ENCODE measurements at regions not wholly inside any gene's neighbourhood (a gene's known extent, or its start where the extent isn't known, plus 50 kb on each side); places are given as distances from the start of the nearest gene placed in this dataset.

DNA sequence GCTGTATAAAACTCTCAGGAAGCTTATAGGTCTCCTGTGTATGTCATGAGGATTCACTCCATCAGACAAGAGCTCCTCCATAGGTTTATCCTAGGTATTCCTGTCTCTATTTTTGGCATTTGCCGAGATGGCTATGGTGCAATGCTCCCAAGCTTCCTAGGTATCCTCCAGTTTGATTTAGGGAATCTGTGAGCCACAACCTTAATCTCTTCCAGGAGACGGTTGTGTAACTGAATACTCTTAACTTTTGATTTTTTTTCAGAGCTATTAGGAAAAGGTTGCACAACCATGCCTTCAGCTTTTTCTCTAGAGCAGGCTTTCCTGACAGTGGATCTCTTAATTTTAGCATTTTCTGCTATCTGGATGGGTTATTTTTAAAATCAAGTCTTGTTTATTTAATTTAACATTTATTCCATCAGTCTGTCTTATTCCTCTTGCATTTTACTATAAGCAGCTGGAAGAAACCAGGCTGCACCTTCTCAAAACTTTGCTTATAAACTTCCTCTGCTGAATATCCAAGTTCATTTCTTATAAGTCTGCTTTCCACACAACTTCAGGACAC lies 69.4 kb upstream of the BACE2 start:
- no peak overlapping the region for H2AK5ac ChIP-seq (ENCODE audit: insufficient read length, low read length)
- H2BK12ac ChIP-seq (ENCODE audit: insufficient read length, low read depth, low read length), result no peak overlapping the region
- H3K23me2 ChIP-seq (ENCODE audit: insufficient read length, low read depth, low read length, poor library complexity, severe bottlenecking), result no peaks in the 10 kb centered on the region
- no peak overlapping the region for H3T11ph ChIP-seq (ENCODE audit: low read length)
- H3K4ac ChIP-seq (ENCODE audit: low read depth, low read length), result no peak overlapping the region
- no peak overlapping the region for H2BK15ac ChIP-seq (ENCODE audit: low read depth, low read length)
- peaks cover 0 to 7% (median 2%) of the 10 kb centered on the region in 3 experiments; a peak in 3 of 7 replicates for H3K36me3 Mint-ChIP-seq (ENCODE audit: insufficient read depth in 1 of 3, low read depth in 3 of 3)
- no peaks in the 10 kb centered on the region for H3K79me1 ChIP-seq (ENCODE audit: insufficient read depth, low read depth, low read length, poor library complexity, severe bottlenecking)
- H2AFZ ChIP-seq (ENCODE audit: low read length), result no peak overlapping the region
- no peaks in the 10 kb centered on the region for H4K20me1 ChIP-seq (ENCODE audit: control insufficient read depth, insufficient read depth, insufficient read length)
- no peak overlapping the region for H3K27ac ChIP-seq (ENCODE audit: insufficient read length, low read depth, low read length)
- no peak overlapping the region for H3K27ac Mint-ChIP-seq
- no peak overlapping the region for H4K91ac ChIP-seq (ENCODE audit: insufficient read length, low read depth, low read length)
- H3K79me2 ChIP-seq (ENCODE audit: insufficient read depth, low read length), result no peaks in the 10 kb centered on the region
- H4K8ac ChIP-seq (replicated peaks; ENCODE audit: insufficient read length, low read depth, low read length), result no peak overlapping the region
- H3K18ac ChIP-seq (ENCODE audit: insufficient read length, low read depth, low read length), result no peak overlapping the region
- H3K23ac ChIP-seq (ENCODE audit: insufficient read length, low read depth, low read length), result no peak overlapping the region
- WGBS (ENCODE audit: extremely low coverage, insufficient read length, low lambda C conversion rate), result no CpG with 5 or more reads among the region's 2 CpGs
- TF ChIP-seq, protein P1, sequence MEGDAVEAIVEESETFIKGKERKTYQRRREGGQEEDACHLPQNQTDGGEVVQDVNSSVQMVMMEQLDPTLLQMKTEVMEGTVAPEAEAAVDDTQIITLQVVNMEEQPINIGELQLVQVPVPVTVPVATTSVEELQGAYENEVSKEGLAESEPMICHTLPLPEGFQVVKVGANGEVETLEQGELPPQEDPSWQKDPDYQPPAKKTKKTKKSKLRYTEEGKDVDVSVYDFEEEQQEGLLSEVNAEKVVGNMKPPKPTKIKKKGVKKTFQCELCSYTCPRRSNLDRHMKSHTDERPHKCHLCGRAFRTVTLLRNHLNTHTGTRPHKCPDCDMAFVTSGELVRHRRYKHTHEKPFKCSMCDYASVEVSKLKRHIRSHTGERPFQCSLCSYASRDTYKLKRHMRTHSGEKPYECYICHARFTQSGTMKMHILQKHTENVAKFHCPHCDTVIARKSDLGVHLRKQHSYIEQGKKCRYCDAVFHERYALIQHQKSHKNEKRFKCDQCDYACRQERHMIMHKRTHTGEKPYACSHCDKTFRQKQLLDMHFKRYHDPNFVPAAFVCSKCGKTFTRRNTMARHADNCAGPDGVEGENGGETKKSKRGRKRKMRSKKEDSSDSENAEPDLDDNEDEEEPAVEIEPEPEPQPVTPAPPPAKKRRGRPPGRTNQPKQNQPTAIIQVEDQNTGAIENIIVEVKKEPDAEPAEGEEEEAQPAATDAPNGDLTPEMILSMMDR (conservative IDR thresholded peaks at IDR 0.05), result no peak
- H3K14ac ChIP-seq (ENCODE audit: insufficient read depth, low read length), result no peak overlapping the region
- no peak overlapping the region for H3K4me2 ChIP-seq (ENCODE audit: insufficient read depth, insufficient read length, low read length)
- DNase-seq, result no peak
- no peak overlapping the region for H4K5ac ChIP-seq (ENCODE audit: insufficient read length, low read depth, low read length)
- H2BK20ac ChIP-seq (ENCODE audit: low read depth, low read length, poor library complexity, severe bottlenecking), result no peak overlapping the region
- H3K4me1 Mint-ChIP-seq, result peaks cover 5 to 10% of the 10 kb centered on the region in 2 experiments; a peak in 3 of 4 replicates
- H3K9me3 ChIP-seq (ENCODE audit: control insufficient read depth, low read depth, low read length), result no peaks in the 10 kb centered on the region
- H3K27me3 ChIP-seq (ENCODE audit: insufficient read depth, low read length), result no peaks in the 10 kb centered on the region
- no peak overlapping the region for H2BK120ac ChIP-seq (ENCODE audit: low read depth, low read length, poor library complexity, severe bottlenecking)
- H3K56ac ChIP-seq (ENCODE audit: insufficient read length, low read depth, low read length), result no peak overlapping the region
- no peak overlapping the region for H3K4me3 Mint-ChIP-seq
- peaks cover 9% of the 10 kb centered on the region for H3K27me3 Mint-ChIP-seq (ENCODE audit: low read depth)
- no peaks in the 10 kb centered on the region for H3K4me1 ChIP-seq (ENCODE audit: insufficient read depth, low read length)
- H2BK5ac ChIP-seq (ENCODE audit: insufficient read length, low read length), result no peak overlapping the region
- H3K9ac ChIP-seq (ENCODE audit: extremely low read depth, insufficient read length, low read length), result no peak overlapping the region
- H3K9me3 Mint-ChIP-seq, result peaks cover 4 to 7% of the 10 kb centered on the region in 2 experiments

Data from H9 (cell line).